HG03520 (cell line): ENCODE measurements at regions not wholly inside any gene's neighbourhood (a gene's known extent, or its start where the extent isn't known, plus 50 kb on each side); places are given as distances from the start of the nearest gene placed in this dataset.
"Not testable (repeated sequence)": the region's sequence is repeated elsewhere in the genome, so short reads cannot be mapped to it uniquely, and the experiment has no call there.

Experiments used
- ATAC-seq: cut with Tn5 transposase; IDR thresholded peaks from one replicate; pipeline ENCODE4 v1.9.1; 2021; ENCODE audit warnings: mild to moderate bottlenecking, moderate library complexity; ENCODE audit not compliant: unreplicated experiment

DNA sequence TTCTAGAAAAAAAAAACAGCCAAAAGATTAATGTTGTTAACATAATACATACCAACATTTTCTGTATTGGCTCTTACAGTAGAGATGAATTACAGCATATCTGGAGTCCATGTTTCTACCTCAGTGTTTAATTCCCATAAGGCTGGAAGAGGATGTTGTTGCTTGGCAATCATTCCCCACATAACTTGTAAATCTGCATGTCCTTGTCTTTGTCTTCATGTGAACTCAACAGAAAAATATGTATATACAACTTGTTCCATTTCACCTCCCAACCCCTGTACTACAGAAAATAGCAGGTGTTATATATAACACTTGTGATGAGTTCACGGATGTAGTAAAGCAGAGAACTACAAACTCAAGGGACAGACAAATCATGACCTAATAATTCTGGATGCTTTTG is 160.9 kb upstream of the SEMA3C start:
- ATAC-seq = no peak

- no peak for ATAC-seq
Observed at GRCh38 chr7:81075150-81075549, 156.3 kb upstream of the SEMA3C start.

- ATAC-seq = no peak
Observed at GRCh38 chr7:81074406-81074805, 155.6 kb upstream of the SEMA3C start.

GRCh38 chr7:81073931-81074251 is 155.0 kb upstream of the SEMA3C start:
- no peak for ATAC-seq

GRCh38 chr7:81070956-81071355 is 152.1 kb upstream of the SEMA3C start:
- no peak for ATAC-seq

GRCh38 chr7:81066797-81067196 is 147.9 kb upstream of the SEMA3C start:
- ATAC-seq = no peak

- no peak for ATAC-seq
Observed at GRCh38 chr7:81064426-81064825, 145.6 kb upstream of the SEMA3C start.

DNA sequence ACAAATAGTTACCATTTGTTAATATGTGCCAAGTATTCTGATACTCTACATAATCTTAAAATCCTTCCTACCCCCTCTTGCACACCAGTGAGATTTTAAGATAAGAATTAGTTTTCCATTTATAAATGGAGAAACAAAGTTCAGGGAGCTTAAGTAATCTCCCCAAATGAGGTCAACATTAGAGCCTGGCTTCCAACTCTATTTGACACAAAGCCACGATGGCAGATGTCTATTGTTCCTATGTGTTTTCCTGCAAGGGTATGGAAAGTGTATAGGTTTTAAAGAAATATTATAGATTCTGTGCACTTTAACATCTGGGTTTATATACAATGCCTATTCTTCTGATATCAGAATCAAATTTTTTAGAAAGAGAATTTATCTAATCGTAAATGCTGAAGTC is 143.9 kb upstream of the SEMA3C start:
- no peak for ATAC-seq

DNA sequence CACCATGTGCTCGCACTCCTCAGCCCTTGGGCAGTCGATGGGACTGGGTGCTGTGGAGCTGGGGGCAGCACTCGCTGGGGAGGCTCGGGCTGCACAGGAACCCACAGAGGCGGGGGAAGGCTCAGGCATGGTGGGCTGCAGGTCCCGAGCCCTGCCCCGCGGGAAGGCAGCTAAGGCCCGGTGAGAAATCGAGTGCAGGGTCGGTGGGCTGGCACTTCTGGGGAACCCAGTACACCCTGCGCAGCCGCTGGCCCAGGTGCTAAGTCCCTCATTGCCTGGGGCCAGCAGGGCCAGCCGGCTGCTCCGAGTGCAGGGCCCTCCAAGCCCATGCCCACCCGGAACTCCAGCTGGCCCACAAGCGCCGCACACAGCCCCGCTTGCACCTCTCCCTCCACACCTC is 138.6 kb upstream of the SEMA3C start:
- ATAC-seq = not testable (repeated sequence)

DNA sequence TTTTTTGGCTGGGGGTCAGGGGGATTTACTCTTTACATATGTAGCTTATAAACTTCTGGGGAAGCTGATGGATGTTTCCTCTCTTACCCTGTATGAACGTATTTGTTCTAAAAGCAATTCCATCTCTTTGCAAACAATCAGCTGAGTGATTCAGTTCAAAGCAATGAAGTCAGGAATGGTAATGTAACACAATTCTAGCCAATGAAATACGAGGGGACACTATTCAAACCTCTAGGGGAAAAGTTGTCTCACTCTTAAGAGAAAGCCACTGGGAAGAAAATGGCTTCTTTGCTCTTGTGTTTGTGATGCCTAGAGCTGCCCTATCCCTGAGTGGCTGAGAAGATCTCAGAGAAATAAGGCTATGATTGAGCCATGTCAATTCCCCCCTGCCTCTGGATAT is 134.8 kb upstream of the SEMA3C start:
- no peak for ATAC-seq

DNA sequence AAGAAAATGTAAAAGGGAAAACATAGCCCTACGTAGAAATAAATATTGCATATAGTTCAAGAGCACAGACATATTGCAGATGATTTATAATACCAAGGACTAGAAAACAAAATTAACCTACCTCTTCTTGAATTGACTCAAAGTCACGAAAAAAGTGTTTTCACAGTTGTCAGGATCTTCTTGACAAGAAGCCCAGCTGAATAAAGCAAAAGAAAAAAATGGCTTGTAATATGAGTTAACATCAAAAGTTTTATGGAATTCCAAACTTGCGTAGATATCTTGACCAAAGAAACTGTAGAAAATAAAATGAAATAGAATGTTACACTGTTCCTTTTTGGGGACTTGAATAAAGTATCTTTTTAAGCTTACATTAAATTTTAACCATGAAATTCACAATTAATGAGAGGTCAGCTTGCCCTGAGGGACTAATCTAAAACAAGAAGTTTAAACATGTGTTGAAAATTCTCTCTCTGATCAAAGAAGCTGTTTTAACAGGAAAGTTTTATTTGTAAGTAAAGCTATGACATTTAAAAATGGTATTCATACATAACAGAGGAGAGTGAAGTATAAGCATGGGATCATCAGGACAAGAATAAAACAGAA is 133.1 kb upstream of the SEMA3C start:
- ATAC-seq = no peak

- ATAC-seq = no peak
Observed at GRCh38 chr7:81045491-81046030, 126.7 kb upstream of the SEMA3C start.

DNA sequence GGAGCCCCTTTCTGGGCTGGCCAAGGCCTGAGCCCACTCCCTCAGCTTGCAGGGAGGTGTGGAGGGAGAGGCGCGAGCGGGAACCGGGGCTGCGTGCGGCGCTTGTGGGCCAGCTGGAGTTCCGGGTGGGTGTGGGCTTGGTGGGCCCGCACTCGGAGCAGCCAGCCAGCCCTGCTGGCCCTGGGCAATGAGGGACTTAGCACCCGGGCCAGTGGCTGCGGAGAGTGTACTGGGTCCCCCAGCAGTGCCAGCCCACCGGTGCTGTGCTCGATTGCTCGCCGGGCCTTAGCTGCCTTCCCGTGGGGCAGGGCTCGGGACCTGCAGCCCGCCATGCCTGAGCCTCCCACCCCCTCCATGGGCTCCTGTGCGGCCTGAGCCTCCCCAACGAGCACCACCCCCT is 123.8 kb upstream of the SEMA3C start:
- not testable (repeated sequence) for ATAC-seq

GRCh38 chr7:81040496-81040895 is 121.6 kb upstream of the SEMA3C start:
- no peak for ATAC-seq

DNA sequence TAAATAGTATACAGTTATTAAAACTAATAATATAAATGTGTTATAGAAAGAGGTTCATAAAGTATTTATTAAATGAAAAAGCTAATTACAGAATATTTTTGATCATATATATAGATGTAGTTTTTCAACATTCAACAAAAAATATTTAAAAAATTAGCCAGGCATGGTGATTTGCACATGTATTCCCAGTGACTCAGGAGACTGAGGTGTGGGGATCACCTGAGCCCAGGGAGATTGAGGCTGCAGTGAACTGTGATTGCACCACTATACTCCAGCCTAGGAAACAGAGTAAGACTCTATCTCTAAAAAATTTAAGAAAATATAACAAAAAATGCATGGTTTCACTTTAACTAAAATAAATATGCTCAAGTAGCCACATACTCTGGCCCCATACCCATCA is 118.0 kb upstream of the SEMA3C start:
- ATAC-seq = no peak

- ATAC-seq = no peak
Observed at GRCh38 chr7:81036057-81036456, 117.2 kb upstream of the SEMA3C start.

DNA sequence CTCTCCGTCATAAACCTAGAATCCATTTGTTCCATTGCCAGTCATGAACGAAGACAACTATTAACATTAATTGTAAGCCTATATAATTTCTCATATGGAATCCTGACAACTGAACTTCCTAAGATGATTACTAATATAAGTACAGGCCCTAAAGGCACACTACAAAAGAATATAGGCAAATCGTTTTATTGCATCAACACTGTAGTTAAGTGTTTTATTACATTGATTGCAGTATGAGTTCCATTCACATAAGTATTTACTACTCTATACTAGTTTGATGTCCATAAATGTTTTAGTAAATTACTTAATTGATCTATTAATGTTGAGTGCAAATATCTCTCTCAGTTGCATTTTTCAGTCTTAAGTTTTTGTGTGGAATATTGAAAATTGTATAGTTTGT is 113.1 kb upstream of the SEMA3C start:
- ATAC-seq = no peak

GRCh38 chr7:81031243-81031642 is 112.4 kb upstream of the SEMA3C start:
- ATAC-seq = no peak

- no peak for ATAC-seq
Observed at GRCh38 chr7:81030472-81030871, 111.6 kb upstream of the SEMA3C start.

DNA sequence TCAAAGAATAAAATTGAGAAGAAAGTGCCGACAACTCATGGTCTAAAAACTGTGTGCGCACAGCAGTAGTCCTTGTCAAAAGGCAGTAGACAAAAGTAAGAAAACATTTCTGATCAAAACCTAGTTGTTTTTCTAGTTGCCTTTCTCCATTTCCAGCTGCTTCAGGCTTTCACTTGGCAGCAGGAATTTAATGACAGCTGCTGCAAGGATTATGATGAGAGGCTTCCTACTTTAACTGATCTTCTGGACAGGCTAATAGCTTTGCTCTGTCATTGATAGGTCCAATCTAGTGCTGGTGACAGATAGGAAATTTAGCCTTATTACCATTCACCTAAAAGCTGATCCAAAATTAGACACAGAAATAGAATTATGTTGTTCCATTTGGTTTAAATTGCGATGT is 110.7 kb upstream of the SEMA3C start:
- no peak for ATAC-seq

DNA sequence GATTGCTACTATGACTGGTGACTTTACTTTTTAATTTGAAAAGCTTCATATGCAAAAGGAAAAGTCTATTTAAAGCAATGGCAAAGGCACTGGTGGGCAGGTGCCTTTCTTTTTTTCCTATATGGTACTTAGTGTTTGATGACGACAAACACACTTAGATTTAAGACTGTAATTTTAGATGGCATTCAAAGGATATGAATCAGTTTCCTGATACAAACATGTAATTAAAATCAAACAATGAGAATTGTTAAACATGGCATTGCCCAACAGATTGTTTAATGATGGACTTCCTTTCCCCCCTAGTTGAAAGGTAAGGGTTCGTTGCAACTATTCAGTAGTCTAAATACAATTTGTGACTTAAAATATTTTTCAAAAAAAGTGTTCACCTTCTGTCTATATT is 106.5 kb upstream of the SEMA3C start:
- no peak for ATAC-seq

DNA sequence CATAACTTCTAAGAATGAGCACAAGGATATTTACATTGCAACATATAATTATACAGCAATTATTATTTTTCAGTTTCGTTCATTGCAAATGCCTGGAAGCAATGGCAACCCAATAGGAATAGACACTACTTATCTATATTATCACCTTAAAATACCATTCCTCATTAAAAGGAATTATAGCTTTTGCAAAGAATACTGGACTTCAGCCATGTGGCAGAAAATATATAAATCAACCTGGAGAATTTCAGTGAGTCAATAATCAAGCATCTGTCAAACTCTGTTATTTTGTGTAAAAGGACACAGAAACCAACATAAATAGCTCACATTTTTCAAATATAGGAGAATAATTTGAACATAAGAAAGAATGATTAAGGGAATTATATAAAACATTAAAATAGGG is 96.1 kb upstream of the SEMA3C start:
- ATAC-seq = no peak

GRCh38 chr7:81014266-81014665 is 95.4 kb upstream of the SEMA3C start:
- no peak for ATAC-seq
